IMR-90 (cell line): ENCODE measurements at regions not wholly inside any gene's neighbourhood (a gene's known extent, or its start where the extent isn't known, plus 50 kb on each side); places are given as distances from the start of the nearest gene placed in this dataset.

ENCODE experiments used
- ATAC-seq: fragments of 200-7000 bp; cut with Tn5 transposase; 2 replicates; pipeline ENCODE4 v1.9.1; 2020; ENCODE audit warnings: low read depth, mild to moderate bottlenecking, moderate library complexity
- BruUV-seq: library from RNA; stranded (reverse); fragments of 400-500 nt; replicated peaks from 2 replicates; lab custom pipeline; 2021; lab: Mats Ljungman, UMichigan
- CTCF ChIA-PET: fragments of 300-600 bp; formaldehyde crosslinking; extraction: SDS; loops from one replicate; lab custom pipeline; 2021; ENCODE audit warnings: antibody characterized with exemption; lab: Yijun Ruan, JAX
- POLR2A ChIA-PET: fragments of 300-600 bp; sonication (Branson Sonifier 250); formaldehyde crosslinking; loops from one replicate; lab custom pipeline; 2022; ENCODE audit warnings: antibody characterized with exemption; ENCODE audit not compliant: unreplicated experiment; lab: Charles Lee
- DNase-seq: peaks from one replicate; pipeline ENCODE4 v3.0.0; 2013
- H2AFZ ChIP-seq: replicated peaks from 2 replicates; pipeline ENCODE3; 2013; ENCODE audit warnings: low read length, mild to moderate bottlenecking; ENCODE audit not compliant: poor library complexity
- H2AK5ac ChIP-seq: 2 replicates; pipeline ENCODE4 v1.6.1; 2013; ENCODE audit warnings: low read depth, low read length, inconsistent platforms
- H2AK9ac ChIP-seq: replicated peaks from 2 replicates; pipeline ENCODE3; 2013; ENCODE audit warnings: mild to moderate bottlenecking, low read depth, low read length, moderate library complexity; ENCODE audit not compliant: poor library complexity
- H2BK120ac ChIP-seq: 2 replicates; pipeline ENCODE4 v1.6.1; 2013; ENCODE audit warnings: low read depth, low read length, inconsistent platforms
- H2BK15ac ChIP-seq: 3 replicates; pipeline ENCODE4 v1.6.1; 2013; ENCODE audit warnings: low read depth, low read length, inconsistent platforms
- H2BK20ac ChIP-seq: 2 replicates; pipeline ENCODE4 v1.6.1; 2013; ENCODE audit warnings: low read depth, mild to moderate bottlenecking, inconsistent platforms, low read length, moderate library complexity
- H2BK5ac ChIP-seq: 2 replicates; pipeline ENCODE4 v1.6.1; 2013; ENCODE audit warnings: mild to moderate bottlenecking, low read depth, low read length, inconsistent platforms; ENCODE audit not compliant: poor library complexity, severe bottlenecking
- H3K14ac ChIP-seq: replicated peaks from 2 replicates; pipeline ENCODE4 v1.6.1; 2013; ENCODE audit warnings: low read depth, low read length, inconsistent platforms
- H3K18ac ChIP-seq: 2 replicates; pipeline ENCODE4 v1.6.1; 2013; ENCODE audit warnings: low read depth, low read length, control low read depth
- H3K23ac ChIP-seq: 2 replicates; pipeline ENCODE4 v1.6.1; 2013; ENCODE audit warnings: low read depth, low read length, inconsistent platforms
- H3K27ac ChIP-seq: 2 replicates; pipeline ENCODE4 v1.5.1; 2013; ENCODE audit warnings: mild to moderate bottlenecking, control low read depth, low read length; ENCODE audit not compliant: insufficient read depth
- H3K27me3 ChIP-seq: 2 replicates; pipeline ENCODE4 v1.6.1; 2013; ENCODE audit warnings: low read length; ENCODE audit not compliant: control insufficient read depth, insufficient read depth
- H3K36me3 ChIP-seq: 2 replicates; pipeline ENCODE4 v1.6.1; 2013; ENCODE audit warnings: low read length, mixed read lengths; ENCODE audit not compliant: control insufficient read depth, insufficient read depth
- H3K4ac ChIP-seq: 2 replicates; pipeline ENCODE4 v1.6.1; 2013; ENCODE audit warnings: low read depth, low read length, inconsistent platforms
- H3K4me1 ChIP-seq: 2 replicates; pipeline ENCODE4 v1.6.1; 2013; ENCODE audit warnings: low read length, mixed read lengths; ENCODE audit not compliant: control insufficient read depth, insufficient read depth
- H3K4me2 ChIP-seq: 2 replicates; pipeline ENCODE4 v1.6.1; 2013; ENCODE audit warnings: low read depth, mild to moderate bottlenecking, control low read depth, low read length, moderate library complexity
- H3K4me3 ChIP-seq: 2 replicates; pipeline ENCODE4 v1.5.1; 2013; ENCODE audit warnings: low read depth, mild to moderate bottlenecking, control low read depth, low read length, moderate library complexity; ENCODE audit not compliant: insufficient read depth
- H3K56ac ChIP-seq: 2 replicates; pipeline ENCODE4 v1.6.1; 2013; ENCODE audit warnings: low read length, inconsistent platforms; ENCODE audit not compliant: insufficient read depth; ENCODE audit errors: extremely low read depth
- H3K79me1 ChIP-seq, 2 experiments: 2 replicates each; pipeline ENCODE4 v1.6.1; 2013; ENCODE audit warnings: low read length in 2 of 2, inconsistent platforms in 1 of 2, low read depth in 1 of 2
- H3K9ac ChIP-seq: 2 replicates; pipeline ENCODE4 v1.6.1; 2013; ENCODE audit warnings: low read depth, low read length, control low read depth
- H3K9me1 ChIP-seq: 2 replicates; pipeline ENCODE4 v1.6.1; 2013; ENCODE audit warnings: low read length, inconsistent platforms; ENCODE audit not compliant: insufficient read depth
- H3K9me3 ChIP-seq: 2 replicates; pipeline ENCODE4 v1.6.1; 2013; ENCODE audit warnings: low read length; ENCODE audit not compliant: control insufficient read depth, insufficient read depth
- H4K20me1 ChIP-seq: 2 replicates; pipeline ENCODE4 v1.6.1; 2013; ENCODE audit warnings: low read length, inconsistent platforms; ENCODE audit not compliant: insufficient read depth
- H4K5ac ChIP-seq: 2 replicates; pipeline ENCODE4 v1.6.1; 2013; ENCODE audit warnings: mild to moderate bottlenecking, low read depth, low read length, control low read depth
- H4K8ac ChIP-seq, 2 experiments: 2 replicates each; pipeline ENCODE4 v1.6.1; 2013; ENCODE audit warnings: low read depth in 2 of 2, low read length in 2 of 2, control low read depth in 1 of 2, inconsistent platforms in 1 of 2
- H4K91ac ChIP-seq: 2 replicates; pipeline ENCODE4 v1.6.1; 2013; ENCODE audit warnings: low read depth, low read length, inconsistent platforms; ENCODE audit not compliant: insufficient read depth
- BHLHE40 ChIP-seq: fragments of 150-350 bp; IDR thresholded peaks from 2 replicates; pipeline ENCODE4 v1.6.1; 2016; ENCODE audit warnings: mild to moderate bottlenecking, low read depth, low read length
- CEBPB ChIP-seq: IDR thresholded peaks from 2 replicates; pipeline ENCODE4 v1.6.1; 2012; ENCODE audit warnings: low read depth, low read length, improper control_type of control experiment
- CHD1 ChIP-seq: IDR thresholded peaks from 2 replicates; pipeline ENCODE4 v1.6.1; 2012; ENCODE audit warnings: low read depth, low read length, improper control_type of control experiment
- CTCF ChIP-seq: conservative IDR thresholded peaks from 2 replicates; pipeline ENCODE4 v1.5.1; 2012; ENCODE audit warnings: mild to moderate bottlenecking, low read depth, low read length, improper control_type of control experiment
- ELK1 ChIP-seq: fragments of 150-350 bp; IDR thresholded peaks from 2 replicates; pipeline ENCODE4 v1.6.1; 2016; ENCODE audit warnings: low read depth, mild to moderate bottlenecking, low read length, moderate library complexity, borderline replicate concordance
- FOS ChIP-seq: fragments of 150-350 bp; IDR thresholded peaks from 2 replicates; pipeline ENCODE4 v1.6.1; 2016; ENCODE audit warnings: low read depth, low read length
- MAFK ChIP-seq: IDR thresholded peaks from 2 replicates; pipeline ENCODE4 v1.6.1; 2012; ENCODE audit warnings: low read depth, low read length, improper control_type of control experiment
- MXI1 ChIP-seq: IDR thresholded peaks from 2 replicates; pipeline ENCODE4 v1.6.1; 2012; ENCODE audit warnings: low read depth, mild to moderate bottlenecking, low read length, moderate library complexity, borderline replicate concordance
- NFE2L2 ChIP-seq: fragments of 150-350 bp; IDR thresholded peaks from 2 replicates; pipeline ENCODE4 v1.6.1; 2016; ENCODE audit warnings: low read depth, mild to moderate bottlenecking, low read length
- POLR2A ChIP-seq: IDR thresholded peaks from 2 replicates; pipeline ENCODE4 v1.6.1; 2012; ENCODE audit warnings: mild to moderate bottlenecking, low read depth, low read length
- RCOR1 ChIP-seq: IDR thresholded peaks from 2 replicates; pipeline ENCODE4 v1.6.1; 2012; ENCODE audit warnings: mild to moderate bottlenecking, low read length, improper control_type of control experiment; ENCODE audit not compliant: insufficient replicate concordance
- RFX5 ChIP-seq: IDR thresholded peaks from 2 replicates; pipeline ENCODE4 v1.8.0; 2012; ENCODE audit warnings: low read depth, mild to moderate bottlenecking, low read length, moderate library complexity
- SMC3 ChIP-seq: fragments of 150-350 bp; IDR thresholded peaks from 2 replicates; pipeline ENCODE4 v1.6.1; 2016; ENCODE audit warnings: low read depth, mild to moderate bottlenecking, antibody characterized with exemption, low read length, moderate library complexity
- WGBS, 2 experiments: methylation state at CpG; one replicate each; pipeline versions ENCODE4 v1.1.5 to v1.1.7; 2013; ENCODE audit warnings: missing lambda C conversion rate in 2 of 2; ENCODE audit not compliant: insufficient read length in 1 of 2; ENCODE audit errors: extremely low coverage in 2 of 2; 5-methylcytosine and 5-hydroxymethylcytosine counted together
- dilution Hi-C: fragments of 300-500 bp; cut with HindIII; formaldehyde crosslinking; loops from one replicate; pipeline ENCODE4 v1.14.3; 2018; ENCODE audit warnings: low sequenced_read_pairs; ENCODE audit not compliant: unreplicated experiment
- in situ Hi-C: fragments of 300-500 bp; cut with MboI; formaldehyde crosslinking; loops from 3 replicates; pipeline ENCODE4 v1.14.3; 2019; ENCODE audit warnings: low sequenced_read_pairs, inconsistent platforms, mixed read lengths
- intact Hi-C: fragments of 100-400 bp; cut with micrococcal nuclease; formaldehyde crosslinking; loops from 2 replicates; pipeline ENCODE4 v1.10.0; 2022

GRCh38 chr4:20158195-20158594 lies 93.5 kb upstream of the SLIT2 start:
- Histone ChIP-seq H3K14ac (no peak overlapping the region), H4K8ac (no peak overlapping the region)
- in situ Hi-C loops: no loop called here

More at GRCh38 chr4:20158195-20158594, 93.5 kb upstream of the SLIT2 start:
- Histone ChIP-seq H3K4me2 (no peak overlapping the region), H2AFZ (no peak overlapping the region), H3K56ac (no peak overlapping the region), H3K9me3 (no peaks in the 10 kb centered on the region), H2AK5ac (no peak overlapping the region), H3K9ac (no peak overlapping the region), H4K5ac (no peak overlapping the region), H2BK120ac (no peak overlapping the region), H3K4me3 (no peak overlapping the region), H3K23ac (no peak overlapping the region), H2AK9ac (no peak overlapping the region), H3K4me1 (no peaks in the 10 kb centered on the region), H4K20me1 (no peaks in the 10 kb centered on the region), H3K9me1 (no peaks in the 10 kb centered on the region), H3K36me3 (no peaks in the 10 kb centered on the region), H4K91ac (no peak overlapping the region), H2BK15ac (no peak overlapping the region), H3K79me1 (no peaks in the 10 kb centered on the region), H3K27me3 (no peaks in the 10 kb centered on the region), H3K4ac (no peak overlapping the region), H3K27ac (no peak overlapping the region), H2BK20ac (no peak overlapping the region), H2BK5ac (no peak overlapping the region), H3K18ac (no peak overlapping the region)
- TF ChIP-seq SMC3: no peak
- TF ChIP-seq MXI1: no peak
- TF ChIP-seq CEBPB: no peak
- TF ChIP-seq MAFK: no peak
- TF ChIP-seq CTCF: no peak
- TF ChIP-seq CHD1: no peak
- no peak for TF ChIP-seq FOS
- TF ChIP-seq NFE2L2: no peak
- no peak for TF ChIP-seq BHLHE40
- no peak for TF ChIP-seq POLR2A
- no peak for TF ChIP-seq ELK1
- no peak for TF ChIP-seq RCOR1
- TF ChIP-seq RFX5: no peak
- dilution Hi-C loops (no loop called here), intact Hi-C loops (no loop called here)
- WGBS, 2 experiments: no CpG with 5 or more reads among the region's 2 CpGs
- no TSS peak for BruUV-seq
- ATAC-seq (no peak), DNase-seq (no peak)
- CTCF ChIA-PET: no interaction called here
- POLR2A ChIA-PET: no interaction called here
